Peyer's patch (tissue), 4 donors: ENCODE measurements at regions not wholly inside any gene's neighbourhood (a gene's known extent, or its start where the extent isn't known, plus 50 kb on each side); places are given as distances from the start of the nearest gene placed in this dataset.

Experiments
- POLR2A ChIP-seq, 2 donors: fragments of 450-650 bp; IDR thresholded peaks; one replicate each; pipeline ENCODE4 v1.5.1; 2017; ENCODE audit warnings: antibody characterized with exemption in 2 of 2, mild to moderate bottlenecking in 2 of 2, moderate library complexity in 2 of 2
- TF ChIP-seq, protein P1 (sequence below), 6 experiments: fragments of 450-650 bp in 4 of 6; fragments of 200-600 bp in 2 of 6; sonication (generic) in 1 of 6; IDR thresholded peaks; one replicate each; pipeline ENCODE4 v1.5.1; 2017 to 2019; ENCODE audit warnings: antibody characterized with exemption in 6 of 6, mild to moderate bottlenecking in 3 of 6, moderate library complexity in 1 of 6

DNA sequence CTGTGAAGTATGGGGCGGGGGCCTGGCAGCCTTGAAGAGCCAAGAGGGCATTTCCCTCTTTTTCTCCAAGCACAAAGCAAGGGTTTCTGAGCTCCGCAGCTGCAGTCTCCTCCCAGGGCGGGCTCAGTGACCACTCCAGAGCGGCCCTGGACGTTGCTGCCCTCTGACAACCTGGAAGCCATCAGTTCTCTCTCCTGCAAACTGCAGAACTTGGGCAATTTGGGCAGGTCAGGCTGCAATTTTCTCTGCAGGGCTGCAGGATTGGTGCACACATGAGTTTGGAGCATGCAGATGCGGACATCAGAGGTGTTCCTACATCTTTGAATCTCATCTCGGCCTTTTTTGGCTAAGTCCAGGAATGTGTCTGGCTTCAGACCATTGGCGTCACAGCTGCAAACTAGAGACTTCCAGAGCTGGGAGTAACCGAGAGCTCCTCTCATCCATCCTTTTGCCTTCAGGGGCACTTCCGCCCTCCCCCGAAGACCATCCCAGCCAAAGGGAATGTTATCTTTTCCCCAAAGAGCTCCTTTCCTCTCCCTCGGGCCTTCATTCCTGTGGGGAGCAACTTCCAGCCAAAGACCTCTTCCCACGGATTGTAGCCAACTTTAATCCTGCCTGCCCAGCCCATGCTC, 139.6 kb upstream of the WNT4 start:
- TF ChIP-seq, protein P1, sequence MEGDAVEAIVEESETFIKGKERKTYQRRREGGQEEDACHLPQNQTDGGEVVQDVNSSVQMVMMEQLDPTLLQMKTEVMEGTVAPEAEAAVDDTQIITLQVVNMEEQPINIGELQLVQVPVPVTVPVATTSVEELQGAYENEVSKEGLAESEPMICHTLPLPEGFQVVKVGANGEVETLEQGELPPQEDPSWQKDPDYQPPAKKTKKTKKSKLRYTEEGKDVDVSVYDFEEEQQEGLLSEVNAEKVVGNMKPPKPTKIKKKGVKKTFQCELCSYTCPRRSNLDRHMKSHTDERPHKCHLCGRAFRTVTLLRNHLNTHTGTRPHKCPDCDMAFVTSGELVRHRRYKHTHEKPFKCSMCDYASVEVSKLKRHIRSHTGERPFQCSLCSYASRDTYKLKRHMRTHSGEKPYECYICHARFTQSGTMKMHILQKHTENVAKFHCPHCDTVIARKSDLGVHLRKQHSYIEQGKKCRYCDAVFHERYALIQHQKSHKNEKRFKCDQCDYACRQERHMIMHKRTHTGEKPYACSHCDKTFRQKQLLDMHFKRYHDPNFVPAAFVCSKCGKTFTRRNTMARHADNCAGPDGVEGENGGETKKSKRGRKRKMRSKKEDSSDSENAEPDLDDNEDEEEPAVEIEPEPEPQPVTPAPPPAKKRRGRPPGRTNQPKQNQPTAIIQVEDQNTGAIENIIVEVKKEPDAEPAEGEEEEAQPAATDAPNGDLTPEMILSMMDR (IDR thresholded peaks at IDR 0.05), result no peak
- TF ChIP-seq POLR2A (IDR thresholded peaks at IDR 0.05), result no peak
